HEK293 (cell line): ENCODE measurements at regions not wholly inside any gene's neighbourhood (a gene's known extent, or its start where the extent isn't known, plus 50 kb on each side); places are given as distances from the start of the nearest gene placed in this dataset.
A peak's percentile ranks its signal among the peaks of the same experiment; 100 is the strongest.
"Not testable (repeated sequence)": the region's sequence is repeated elsewhere in the genome, so short reads cannot be mapped to it uniquely, and the experiment has no call there.

Source experiments
- CTCF ChIA-PET: fragments of 350-600 bp; formaldehyde crosslinking; extraction: SDS; loops from one replicate; lab custom pipeline; 2021; ENCODE audit warnings: antibody characterized with exemption; lab: Yijun Ruan, JAX
- POLR2A ChIA-PET: fragments of 300-600 bp; formaldehyde crosslinking; extraction: SDS; loops from one replicate; lab custom pipeline; 2020; ENCODE audit warnings: antibody characterized with exemption, inconsistent platforms; lab: Yijun Ruan, JAX
- H3K27ac ChIP-seq: fragments of 200-500 bp; sonication (Bioruptor generic); 2 replicates; pipeline ENCODE4 v1.5.1; 2014; ENCODE audit warnings: low read depth, low read length, control low read depth, inconsistent platforms; ENCODE audit errors: extremely low read depth
- H3K36me3 ChIP-seq, 2 experiments: fragments of 200-500 bp in 1 of 2; sonication (Bioruptor generic) in 1 of 2; 1 replicate in 1 of 2; 2 replicates in 1 of 2; pipeline ENCODE4 v1.5.1; 2014 to 2017; ENCODE audit warnings: inconsistent platforms in 2 of 2, low read length in 2 of 2; ENCODE audit not compliant: control insufficient read depth in 2 of 2, insufficient read depth in 1 of 2
- H3K4me1 ChIP-seq: fragments of 200-500 bp; sonication (Bioruptor generic); 2 replicates; pipeline ENCODE4 v1.5.1; 2014; ENCODE audit warnings: mild to moderate bottlenecking, low read length, inconsistent platforms; ENCODE audit not compliant: control insufficient read depth, insufficient read depth
- H3K4me3 ChIP-seq: 2 replicates; pipeline ENCODE4 v1.5.1; 2011; ENCODE audit warnings: low read depth, mild to moderate bottlenecking, control low read depth, low read length, moderate library complexity
- H3K9me3 ChIP-seq: fragments of 200-500 bp; sonication (Bioruptor generic); 2 replicates; pipeline ENCODE4 v1.5.1; 2014; ENCODE audit warnings: low read depth, low read length, inconsistent platforms; ENCODE audit not compliant: control insufficient read depth, insufficient read depth
- MZF1 ChIP-seq: fragments of 450-650 bp; formaldehyde crosslinking; IDR thresholded peaks from 2 replicates; pipeline ENCODE4 v1.5.1; 2017; ENCODE audit warnings: missing biosample characterization, missing genetic modification characterization, borderline replicate concordance
- PRDM6 ChIP-seq: fragments of 450-650 bp; formaldehyde crosslinking; IDR thresholded peaks from 2 replicates; pipeline ENCODE4 v1.5.1; 2017; ENCODE audit warnings: missing biosample characterization, missing genetic modification characterization
- SP2 ChIP-seq: fragments of 450-650 bp; formaldehyde crosslinking; IDR thresholded peaks from 2 replicates; pipeline ENCODE4 v1.5.1; 2016; ENCODE audit warnings: missing biosample characterization, missing genetic modification characterization
- ZBTB21 ChIP-seq: fragments of 450-650 bp; formaldehyde crosslinking; IDR thresholded peaks from 2 replicates; pipeline ENCODE4 v1.5.1; 2017; ENCODE audit warnings: missing biosample characterization, missing genetic modification characterization
- ZEB2 ChIP-seq: fragments of 450-650 bp; formaldehyde crosslinking; IDR thresholded peaks from 2 replicates; pipeline ENCODE4 v1.5.1; 2016; ENCODE audit warnings: missing biosample characterization, missing genetic modification characterization
- ZFHX2 ChIP-seq: fragments of 450-650 bp; formaldehyde crosslinking; conservative IDR thresholded peaks from 2 replicates; pipeline ENCODE4 v1.5.1; 2016; ENCODE audit warnings: missing biosample characterization, missing genetic modification characterization
- ZNF175 ChIP-seq: fragments of 450-650 bp; formaldehyde crosslinking; IDR thresholded peaks from 2 replicates; pipeline ENCODE4 v1.5.1; 2016; ENCODE audit warnings: missing biosample characterization, missing genetic modification characterization
- ZNF184 ChIP-seq: fragments of 450-650 bp; IDR thresholded peaks from 2 replicates; pipeline ENCODE4 v1.5.1; 2018; ENCODE audit warnings: missing biosample characterization, mild to moderate bottlenecking, missing genetic modification characterization
- ZNF37A ChIP-seq: fragments of 450-650 bp; IDR thresholded peaks from 2 replicates; pipeline ENCODE4 v1.5.1; 2018; ENCODE audit warnings: missing biosample characterization, missing genetic modification characterization
- ZNF391 ChIP-seq: fragments of 450-650 bp; formaldehyde crosslinking; IDR thresholded peaks from 2 replicates; pipeline ENCODE4 v1.5.1; 2016; ENCODE audit warnings: low read depth, missing biosample characterization, missing genetic modification characterization, borderline replicate concordance
- ZNF449 ChIP-seq: fragments of 450-650 bp; formaldehyde crosslinking; IDR thresholded peaks from 2 replicates; pipeline ENCODE4 v1.5.1; 2017; ENCODE audit warnings: missing biosample characterization, mild to moderate bottlenecking, missing genetic modification characterization, moderate library complexity
- ZNF513 ChIP-seq: fragments of 450-650 bp; IDR thresholded peaks from 2 replicates; pipeline ENCODE4 v1.5.1; 2018; ENCODE audit warnings: missing biosample characterization, missing genetic modification characterization
- ZNF555 ChIP-seq: fragments of 450-650 bp; formaldehyde crosslinking; conservative IDR thresholded peaks from 2 replicates; pipeline ENCODE4 v1.5.1; 2017; ENCODE audit warnings: missing biosample characterization, mild to moderate bottlenecking, missing genetic modification characterization, inconsistent platforms
- ZNF558 ChIP-seq: fragments of 450-650 bp; formaldehyde crosslinking; IDR thresholded peaks from 2 replicates; pipeline ENCODE4 v1.5.1; 2016; ENCODE audit warnings: missing biosample characterization, missing genetic modification characterization
- ZNF585B ChIP-seq: fragments of 450-650 bp; formaldehyde crosslinking; IDR thresholded peaks from 2 replicates; pipeline ENCODE4 v1.5.1; 2016; ENCODE audit warnings: missing biosample characterization, missing genetic modification characterization
- ZNF670 ChIP-seq: fragments of 450-650 bp; formaldehyde crosslinking; IDR thresholded peaks from 2 replicates; pipeline ENCODE4 v1.5.1; 2016; ENCODE audit warnings: missing biosample characterization, missing genetic modification characterization, low read depth
- ZNF777 ChIP-seq: fragments of 450-650 bp; formaldehyde crosslinking; IDR thresholded peaks from 2 replicates; pipeline ENCODE4 v1.5.1; 2017; ENCODE audit warnings: missing biosample characterization, missing genetic modification characterization, borderline replicate concordance
- ZSCAN16 ChIP-seq: fragments of 450-650 bp; formaldehyde crosslinking; IDR thresholded peaks from 2 replicates; pipeline ENCODE4 v1.5.1; 2016; ENCODE audit warnings: missing biosample characterization, missing genetic modification characterization
- ZSCAN23 ChIP-seq: fragments of 450-650 bp; formaldehyde crosslinking; IDR thresholded peaks from 2 replicates; pipeline ENCODE4 v1.5.1; 2016; ENCODE audit warnings: missing biosample characterization, missing genetic modification characterization

- Histone ChIP-seq H3K27ac (no peak overlapping the region), H3K36me3 (no peaks in the 10 kb centered on the region), H3K9me3 (no peaks in the 10 kb centered on the region), H3K4me1 (no peaks in the 10 kb centered on the region), H3K4me3 (no peak overlapping the region)
- TF ChIP-seq ZNF513 (tag by site-specific recombination) (peak; percentile 73), ZNF670 (no peak)
- CTCF ChIA-PET, result no interaction called here
- POLR2A ChIA-PET, result no interaction called here
Observed at GRCh38 chr20:30595698-30596097, 661.8 kb upstream of the DEFB115 start.

GRCh38 chr20:30597429-30597828 is 660.0 kb upstream of the DEFB115 start:
- H3K4me3 ChIP-seq, POLR2A ChIA-PET, H3K9me3 ChIP-seq, H3K27ac ChIP-seq, H3K36me3 ChIP-seq, CTCF ChIA-PET, H3K4me1 ChIP-seq: not testable (repeated sequence)

GRCh38 chr20:30598460-30599230 is 658.8 kb upstream of the DEFB115 start:
- ChIA-PET CTCF (no interaction called here), POLR2A (no interaction called here)
- Histone ChIP-seq H3K36me3 (no peaks in the 10 kb centered on the region), H3K4me3 (no peak overlapping the region), H3K4me1 (no peaks in the 10 kb centered on the region), H3K27ac (no peak overlapping the region), H3K9me3 (no peaks in the 10 kb centered on the region)
- TF ChIP-seq ZNF391 (tag by site-specific recombination) (no peak), ZNF184 (tag by site-specific recombination) (no peak), ZFHX2 (tag by site-specific recombination) (no peak), ZNF558 (tag by site-specific recombination) (no peak), ZSCAN16 (tag by site-specific recombination) (no peak), ZNF37A (no peak), ZNF585B (tag by site-specific recombination) (no peak), ZEB2 (tag by site-specific recombination) (no peak), SP2 (no peak), ZNF175 (no peak), MZF1 (no peak), ZBTB21 (tag by site-specific recombination) (no peak), PRDM6 (tag by site-specific recombination) (no peak), ZNF449 (tag by site-specific recombination) (no peak), ZNF777 (tag by site-specific recombination) (no peak), ZSCAN23 (tag by site-specific recombination) (no peak), ZNF555 (tag by site-specific recombination) (no peak)
